NT2/D1 (cell line): ENCODE measurements at regions not wholly inside any gene's neighbourhood (a gene's known extent, or its start where the extent isn't known, plus 50 kb on each side); places are given as distances from the start of the nearest gene placed in this dataset.
"Not testable (repeated sequence)": the region's sequence is repeated elsewhere in the genome, so short reads cannot be mapped to it uniquely, and the experiment has no call there.

Experiments used
- SUZ12 ChIP-seq: IDR thresholded peaks from 2 replicates; pipeline ENCODE4 v1.6.1; 2011; ENCODE audit not compliant: insufficient read length, insufficient read depth; ENCODE audit errors: extremely low read depth
- YY1 ChIP-seq: IDR thresholded peaks from 2 replicates; pipeline ENCODE4 v1.6.1; 2011; ENCODE audit not compliant: insufficient read length, insufficient read depth
- ZNF274 ChIP-seq: IDR thresholded peaks from 2 replicates; pipeline ENCODE4 v1.6.1; 2011; ENCODE audit warnings: mild to moderate bottlenecking, low read depth, low read length

DNA sequence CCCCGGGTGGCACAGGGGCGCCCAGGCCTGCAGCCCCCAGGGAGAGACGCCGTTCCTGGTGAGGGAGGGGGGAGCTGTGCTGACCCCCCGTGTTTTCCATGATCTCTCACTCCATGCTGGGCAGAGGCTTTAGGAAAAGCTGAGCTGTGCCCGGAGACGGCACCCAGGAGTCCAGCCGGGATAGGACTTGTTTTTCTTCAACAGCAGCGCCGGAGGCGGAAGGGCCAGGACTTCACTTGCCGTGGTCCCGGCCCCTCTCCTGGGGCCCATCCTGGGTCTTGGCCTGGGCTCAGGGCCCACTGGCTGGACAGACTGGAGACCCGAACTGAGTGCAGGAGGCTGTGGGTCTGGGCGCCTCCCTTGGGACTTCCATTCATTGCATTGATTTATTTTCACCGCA is 176.8 kb upstream of the ZNF469 start:
- TF ChIP-seq ZNF274, SUZ12, YY1: not testable (repeated sequence)
